Common myeloid progenitor, CD34-positive (primary cell): ENCODE measurements at regions not wholly inside any gene's neighbourhood (a gene's known extent, or its start where the extent isn't known, plus 50 kb on each side); places are given as distances from the start of the nearest gene placed in this dataset.

Source experiments
- CTCF ChIA-PET: fragments of 350-600 bp; sonication (Branson Sonifier 250); formaldehyde crosslinking; loops from one replicate; lab custom pipeline; 2021; ENCODE audit warnings: antibody characterized with exemption; lab: Charles Lee
- POLR2A ChIA-PET: fragments of 350-600 bp; sonication (Branson Sonifier 250); formaldehyde crosslinking; loops from one replicate; lab custom pipeline; 2021; ENCODE audit warnings: antibody characterized with exemption; lab: Charles Lee
- DNase-seq, 3 donors: peaks; one replicate each; pipeline versions ENCODE4 v3.0.0 to v3.0.0-alpha.2; 2013
- H3K27ac ChIP-seq, 2 experiments: 1 replicate in 1 of 2; 2 replicates in 1 of 2; pipeline ENCODE4 v1.7.0; 2013; ENCODE audit warnings: inconsistent platforms in 2 of 2, low read length in 2 of 2, mild to moderate bottlenecking in 2 of 2, low read depth in 1 of 2, moderate library complexity in 1 of 2; ENCODE audit not compliant: severe bottlenecking in 2 of 2, insufficient read depth in 1 of 2, poor library complexity in 1 of 2
- H3K27me3 ChIP-seq, 5 experiments: replicated peaks in 2 of 5; 1 replicate in 3 of 5; 2 replicates in 2 of 5; pipeline versions ENCODE4 v1.6.1 to v1.7.0; 2013; ENCODE audit warnings: low read length in 4 of 5, mild to moderate bottlenecking in 2 of 5, moderate library complexity in 2 of 5, inconsistent platforms in 1 of 5; ENCODE audit not compliant: insufficient read depth in 5 of 5, control insufficient read depth in 4 of 5
- H3K36me3 ChIP-seq, 4 experiments: 1 replicate in 2 of 4; 2 replicates in 2 of 4; pipeline versions ENCODE4 v1.6.1 to v1.7.0; 2013; ENCODE audit warnings: low read length in 3 of 4, control low read depth in 1 of 4, mild to moderate bottlenecking in 1 of 4; ENCODE audit not compliant: control insufficient read depth in 4 of 4, insufficient read depth in 4 of 4
- H3K4me1 ChIP-seq, 4 experiments: 1 replicate in 3 of 4; 2 replicates in 1 of 4; pipeline versions ENCODE4 v1.6.1 to v1.7.1; 2013; ENCODE audit warnings: low read length in 3 of 4, mild to moderate bottlenecking in 3 of 4, control low read depth in 1 of 4, inconsistent platforms in 1 of 4, moderate library complexity in 1 of 4; ENCODE audit not compliant: control insufficient read depth in 4 of 4, insufficient read depth in 4 of 4; ENCODE audit errors: control extremely low read depth in 1 of 4
- H3K4me3 ChIP-seq, 7 experiments: 1 replicate in 4 of 7; 2 replicates in 3 of 7; pipeline versions ENCODE4 v1.5.1 to v1.7.0; 2013; ENCODE audit warnings: mild to moderate bottlenecking in 7 of 7, low read length in 6 of 7, moderate library complexity in 6 of 7, inconsistent platforms in 2 of 7, low read depth in 2 of 7, control low read depth in 1 of 7; ENCODE audit not compliant: insufficient read depth in 4 of 7, control insufficient read depth in 1 of 7; ENCODE audit errors: extremely low read depth in 1 of 7
- H3K9me3 ChIP-seq, 5 experiments: 1 replicate in 4 of 5; 2 replicates in 1 of 5; pipeline versions ENCODE4 v1.6.1 to v1.7.1; 2013; ENCODE audit warnings: low read length in 4 of 5, mild to moderate bottlenecking in 2 of 5, inconsistent platforms in 1 of 5, low read depth in 1 of 5, moderate library complexity in 1 of 5; ENCODE audit not compliant: control insufficient read depth in 4 of 5, insufficient read depth in 2 of 5; ENCODE audit errors: control extremely low read depth in 1 of 5
- WGBS: methylation state at CpG from one replicate; pipeline ENCODE4 v1.1.5; 2013; ENCODE audit not compliant: insufficient coverage; 5-methylcytosine and 5-hydroxymethylcytosine counted together

GRCh38 chr4:162700815-162701361 lies 465.8 kb downstream of the NAF1 start:
- H3K4me3 ChIP-seq: no peak overlapping the region
- no peak for DNase-seq
- no peaks in the 10 kb centered on the region for H3K9me3 ChIP-seq
- no peaks in the 10 kb centered on the region for H3K27me3 ChIP-seq
- ChIA-PET CTCF (no interaction called here), POLR2A (no interaction called here)
- no CpG with 5 or more reads among the region's 3 CpGs for WGBS
- H3K36me3 ChIP-seq: no peaks in the 10 kb centered on the region
- H3K27ac ChIP-seq: no peak overlapping the region
- no peaks in the 10 kb centered on the region for H3K4me1 ChIP-seq

- no peaks in the 10 kb centered on the region for H3K27me3 ChIP-seq
- DNase-seq: no peak
- WGBS: 100% methylated on average over 1 of the region's 2 CpGs
- H3K4me1 ChIP-seq: no peaks in the 10 kb centered on the region
- no peak overlapping the region for H3K4me3 ChIP-seq
- peaks cover 0 to 2% (median 0%) of the 10 kb centered on the region in 5 experiments for H3K9me3 ChIP-seq
- no peaks in the 10 kb centered on the region for H3K36me3 ChIP-seq
- ChIA-PET POLR2A (no interaction called here), CTCF (no interaction called here)
- no peak overlapping the region for H3K27ac ChIP-seq
Observed at GRCh38 chr4:162700358-162700757, 466.3 kb downstream of the NAF1 start.

GRCh38 chr4:162699629-162700028 lies 467.1 kb downstream of the NAF1 start:
- no peak overlapping the region for H3K4me3 ChIP-seq
- no peaks in the 10 kb centered on the region for H3K27me3 ChIP-seq
- no peaks in the 10 kb centered on the region for H3K36me3 ChIP-seq
- DNase-seq: no peak
- WGBS: 100% methylated on average over 1 of the region's 1 CpG
- H3K27ac ChIP-seq: no peak overlapping the region
- ChIA-PET POLR2A (no interaction called here), CTCF (no interaction called here)
- no peaks in the 10 kb centered on the region for H3K4me1 ChIP-seq
- H3K9me3 ChIP-seq: peaks cover 0 to 3% (median 0%) of the 10 kb centered on the region in 5 experiments

- Histone ChIP-seq H3K36me3 (no peaks in the 10 kb centered on the region), H3K27me3 (no peaks in the 10 kb centered on the region), H3K27ac (no peak overlapping the region), H3K9me3 (no peaks in the 10 kb centered on the region), H3K4me1 (no peaks in the 10 kb centered on the region), H3K4me3 (no peak overlapping the region)
- CTCF ChIA-PET: no interaction called here
- POLR2A ChIA-PET: no interaction called here
- 100% methylated on average over 1 of the region's 1 CpG for WGBS
- DNase-seq: no peak
Observed at GRCh38 chr4:162685410-162685809, 481.3 kb downstream of the NAF1 start.

- ChIA-PET POLR2A (no interaction called here), CTCF (no interaction called here)
- H3K4me1 ChIP-seq: no peaks in the 10 kb centered on the region
- no peaks in the 10 kb centered on the region for H3K9me3 ChIP-seq
- no peaks in the 10 kb centered on the region for H3K27me3 ChIP-seq
- no peak overlapping the region for H3K4me3 ChIP-seq
- no peaks in the 10 kb centered on the region for H3K36me3 ChIP-seq
- H3K27ac ChIP-seq: no peak overlapping the region
- no peak for DNase-seq
Observed at GRCh38 chr4:162684998-162685397, 481.7 kb downstream of the NAF1 start.

GRCh38 chr4:162684371-162684700 lies 482.4 kb downstream of the NAF1 start:
- H3K27ac ChIP-seq: no peak overlapping the region
- ChIA-PET CTCF (no interaction called here), POLR2A (no interaction called here)
- H3K36me3 ChIP-seq: no peaks in the 10 kb centered on the region
- no peaks in the 10 kb centered on the region for H3K27me3 ChIP-seq
- H3K4me3 ChIP-seq: no peak overlapping the region
- DNase-seq: no peak
- no peaks in the 10 kb centered on the region for H3K4me1 ChIP-seq
- H3K9me3 ChIP-seq: no peaks in the 10 kb centered on the region

- Histone ChIP-seq H3K27ac (no peak overlapping the region), H3K9me3 (peaks cover 0 to 4% (median 0%) of the 10 kb centered on the region in 5 experiments), H3K27me3 (no peaks in the 10 kb centered on the region), H3K4me1 (no peaks in the 10 kb centered on the region), H3K4me3 (no peak overlapping the region), H3K36me3 (no peaks in the 10 kb centered on the region)
- ChIA-PET POLR2A (no interaction called here), CTCF (no interaction called here)
- DNase-seq: no peak
- no CpG with 5 or more reads among the region's 5 CpGs for WGBS
Observed at GRCh38 chr4:162683659-162684370, 482.9 kb downstream of the NAF1 start.
